SK-N-MC (cell line): ENCODE measurements at regions not wholly inside any gene's neighbourhood (a gene's known extent, or its start where the extent isn't known, plus 50 kb on each side); places are given as distances from the start of the nearest gene placed in this dataset.

Experiments used
- EZH2 ChIP-seq: fragments of 200-600 bp; sonication (generic); IDR thresholded peaks from one replicate; pipeline ENCODE4 v1.6.1; 2017; ENCODE audit warnings: antibody characterized with exemption
- POLR2AphosphoS5 ChIP-seq: IDR thresholded peaks from 2 replicates; pipeline ENCODE4 v1.6.1; 2012; ENCODE audit warnings: mild to moderate bottlenecking, low read depth, low read length, borderline replicate concordance

GRCh38 chr14:65867333-65867732 is 454.8 kb downstream of the FUT8 start:
- TF ChIP-seq EZH2 (no peak), POLR2AphosphoS5 (no peak)
